GM12865 (cell line): ENCODE measurements at regions not wholly inside any gene's neighbourhood (a gene's known extent, or its start where the extent isn't known, plus 50 kb on each side); places are given as distances from the start of the nearest gene placed in this dataset.

Experiments used
- DNase-seq: peaks from one replicate; pipeline ENCODE4 v3.0.0; 2010; ENCODE audit warnings: low read depth
- H3K4me3 ChIP-seq: 2 replicates; pipeline ENCODE4 v1.5.1; 2011; ENCODE audit warnings: mild to moderate bottlenecking, low read depth, low read length, control low read depth
- TF ChIP-seq, protein P1 (sequence below): IDR thresholded peaks from 2 replicates; pipeline ENCODE4 v1.5.1; 2011; ENCODE audit warnings: low read length, control low read depth, low read depth, inconsistent platforms; ENCODE audit not compliant: insufficient read depth; ENCODE audit errors: missing control alignments

DNA sequence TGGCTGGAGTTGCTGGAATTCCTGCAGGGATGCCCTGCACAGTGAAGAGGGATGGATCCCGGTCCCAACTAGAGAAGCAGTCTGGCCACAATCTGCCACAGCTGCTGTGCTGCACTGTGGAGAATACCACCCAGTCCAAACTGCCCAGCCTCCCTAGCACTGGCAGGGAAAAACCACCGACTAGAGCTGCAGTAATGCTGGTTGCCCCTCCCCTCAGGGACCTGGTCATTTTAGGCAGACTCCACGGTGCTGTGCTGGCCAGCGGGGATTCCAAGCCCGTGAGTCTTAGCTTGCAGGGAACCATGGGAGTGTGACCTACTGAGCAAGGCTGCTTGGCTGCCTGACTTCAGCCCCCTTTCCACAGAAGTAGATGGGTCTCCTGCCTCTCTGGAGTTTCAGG lies 478.0 kb upstream of the ATP11B start:
- H3K4me3 ChIP-seq = no peak overlapping the region
- no peak for DNase-seq
- TF ChIP-seq, protein P1, sequence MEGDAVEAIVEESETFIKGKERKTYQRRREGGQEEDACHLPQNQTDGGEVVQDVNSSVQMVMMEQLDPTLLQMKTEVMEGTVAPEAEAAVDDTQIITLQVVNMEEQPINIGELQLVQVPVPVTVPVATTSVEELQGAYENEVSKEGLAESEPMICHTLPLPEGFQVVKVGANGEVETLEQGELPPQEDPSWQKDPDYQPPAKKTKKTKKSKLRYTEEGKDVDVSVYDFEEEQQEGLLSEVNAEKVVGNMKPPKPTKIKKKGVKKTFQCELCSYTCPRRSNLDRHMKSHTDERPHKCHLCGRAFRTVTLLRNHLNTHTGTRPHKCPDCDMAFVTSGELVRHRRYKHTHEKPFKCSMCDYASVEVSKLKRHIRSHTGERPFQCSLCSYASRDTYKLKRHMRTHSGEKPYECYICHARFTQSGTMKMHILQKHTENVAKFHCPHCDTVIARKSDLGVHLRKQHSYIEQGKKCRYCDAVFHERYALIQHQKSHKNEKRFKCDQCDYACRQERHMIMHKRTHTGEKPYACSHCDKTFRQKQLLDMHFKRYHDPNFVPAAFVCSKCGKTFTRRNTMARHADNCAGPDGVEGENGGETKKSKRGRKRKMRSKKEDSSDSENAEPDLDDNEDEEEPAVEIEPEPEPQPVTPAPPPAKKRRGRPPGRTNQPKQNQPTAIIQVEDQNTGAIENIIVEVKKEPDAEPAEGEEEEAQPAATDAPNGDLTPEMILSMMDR = no peak

DNA sequence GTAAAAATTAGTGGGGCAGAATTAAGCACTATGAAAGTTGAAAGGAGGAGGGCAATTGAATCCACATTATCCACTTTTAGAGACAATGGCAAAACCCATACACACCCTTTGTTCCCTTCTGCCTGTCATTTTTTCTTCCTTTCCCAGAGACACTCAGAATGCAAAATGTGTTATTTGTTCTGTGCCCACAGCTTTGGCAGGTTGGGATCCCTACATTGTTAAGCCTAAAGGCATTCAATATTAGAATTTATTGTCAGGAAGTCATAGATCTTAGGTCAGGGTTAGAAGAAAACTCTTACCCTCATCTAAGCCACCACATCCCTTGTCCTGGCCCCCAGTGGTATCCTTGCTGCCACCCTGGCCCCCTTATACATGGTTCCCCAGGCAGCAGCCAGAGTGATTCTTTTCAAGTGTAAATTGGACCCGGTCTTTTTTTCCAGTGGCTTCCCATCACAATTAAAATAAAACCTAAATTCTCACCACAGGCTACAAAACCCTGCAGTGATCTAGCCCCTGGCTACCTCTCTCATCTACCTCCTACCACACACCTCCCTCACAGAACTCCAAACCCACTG lies 470.1 kb upstream of the ATP11B start:
- TF ChIP-seq, protein P1 = no peak
- H3K4me3 ChIP-seq = no peak overlapping the region
- DNase-seq = no peak

DNA sequence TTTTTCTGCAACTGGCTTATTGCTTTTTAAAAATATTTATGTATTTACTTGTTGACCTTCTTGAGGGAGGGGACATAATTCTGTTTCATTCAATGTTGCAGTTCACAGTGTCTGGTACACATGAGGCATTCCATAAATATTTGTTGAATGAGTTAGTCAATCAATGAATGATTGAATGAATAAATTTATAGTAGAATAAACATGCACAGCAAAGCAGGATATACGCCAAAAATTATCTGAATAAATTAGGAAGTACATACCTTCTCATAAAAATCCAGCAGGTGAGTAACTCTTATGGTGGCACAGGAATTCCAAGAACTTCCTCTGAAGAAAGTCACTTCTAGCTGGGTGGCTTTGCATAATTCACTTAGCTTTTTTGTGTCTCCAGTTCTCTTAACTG lies 469.4 kb upstream of the ATP11B start:
- TF ChIP-seq, protein P1 = no peak
- no peak for DNase-seq
- no peak overlapping the region for H3K4me3 ChIP-seq

DNA sequence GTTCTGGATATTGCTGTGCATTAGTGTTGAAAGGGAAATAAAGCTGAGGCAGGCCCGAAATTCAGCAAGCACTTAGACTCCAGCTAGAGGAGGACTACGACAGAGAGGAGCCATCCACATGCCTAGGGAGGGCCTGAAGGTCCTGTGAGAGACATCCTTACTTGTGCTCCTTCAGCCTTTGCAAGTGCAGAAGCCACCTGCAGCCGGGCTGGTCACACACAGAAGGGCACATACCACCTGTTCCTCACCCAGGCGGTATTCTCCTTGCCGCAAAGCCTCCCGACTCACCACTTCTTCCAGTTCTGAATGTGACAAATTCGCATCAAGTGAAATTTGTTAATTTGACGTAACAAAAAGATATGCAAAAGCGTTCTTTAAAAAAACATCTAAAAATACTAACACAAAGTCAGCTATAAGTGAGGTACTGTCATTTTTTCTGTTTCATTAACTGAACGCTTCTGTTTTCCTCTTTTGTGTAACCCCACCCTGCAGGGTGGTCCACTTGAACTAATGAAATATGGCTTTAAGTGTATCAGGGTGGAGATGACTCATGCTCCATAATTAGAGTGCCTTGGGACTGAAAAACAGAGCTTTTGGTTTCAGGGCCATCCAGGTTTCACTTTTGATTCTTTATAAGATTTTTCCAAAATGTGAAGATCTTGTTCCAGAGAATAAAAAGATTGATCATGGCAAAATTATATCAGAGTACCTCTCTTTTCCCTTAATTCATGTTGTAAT lies 467.9 kb upstream of the ATP11B start:
- no peak overlapping the region for H3K4me3 ChIP-seq
- TF ChIP-seq, protein P1 = no peak
- DNase-seq = peak; percentile 55

DNA sequence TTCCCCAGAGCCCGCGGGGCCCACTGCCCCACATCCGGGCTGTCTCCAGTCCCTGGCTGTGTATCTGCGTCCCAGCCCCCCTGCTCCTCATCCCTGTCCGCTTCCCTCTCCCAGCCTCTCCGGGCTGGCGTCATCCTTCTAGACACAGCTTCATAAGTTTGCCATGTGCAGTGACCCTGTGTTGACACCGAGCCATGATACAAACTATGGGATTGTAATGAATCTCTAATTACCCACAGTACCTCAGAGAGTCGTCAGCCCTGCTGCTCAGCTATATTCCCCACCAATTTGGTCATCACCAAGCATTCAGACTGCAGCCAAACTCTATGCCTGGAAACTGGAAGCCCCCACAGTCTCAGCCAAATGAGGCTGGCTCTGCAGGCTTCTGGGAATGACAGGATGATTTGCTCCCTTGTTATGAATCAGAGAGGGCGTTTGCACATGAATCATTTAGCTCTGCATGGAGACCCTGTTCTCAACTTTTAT lies 466.1 kb upstream of the ATP11B start:
- TF ChIP-seq, protein P1 = no peak
- no peak for DNase-seq
- H3K4me3 ChIP-seq = no peak overlapping the region

DNA sequence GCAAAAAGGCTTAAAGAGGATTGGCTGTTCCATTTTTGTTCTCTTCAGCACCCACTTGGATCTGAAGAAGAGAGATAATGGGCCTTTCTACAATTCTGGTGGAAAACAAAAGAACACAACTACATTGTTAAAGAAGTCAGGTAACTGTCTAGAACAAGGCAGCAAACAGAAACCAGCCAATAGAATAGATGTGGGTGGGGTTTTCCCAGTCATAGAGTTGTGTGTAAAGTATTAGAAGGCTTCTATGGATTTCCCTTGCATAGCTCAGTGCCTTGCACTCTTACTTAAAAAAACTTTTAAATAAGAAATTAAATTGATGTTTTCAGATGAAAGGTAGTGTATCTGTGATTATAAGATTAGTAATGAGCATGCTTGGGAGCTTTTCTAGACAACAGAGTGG lies 462.7 kb upstream of the ATP11B start:
- no peak for DNase-seq
- H3K4me3 ChIP-seq = no peak overlapping the region
- TF ChIP-seq, protein P1 = no peak
